ENCODE measurements at regions not wholly inside any gene's neighbourhood (a gene's known extent, or its start where the extent isn't known, plus 50 kb on each side); places are given as distances from the start of the nearest gene placed in this dataset.

GRCh38 chr1:108082738-108083562, 117.2 kb downstream of the SLC25A24 start:
- DNase-seq (ENCODE audit: low read depth), result no peak

- no peak for DNase-seq (ENCODE audit: low read depth)
Observed at GRCh38 chr1:108082001-108082400, 117.0 kb upstream of the VAV3 start.

GRCh38 chr1:108080448-108080847, 115.5 kb upstream of the VAV3 start:
- no peak for DNase-seq (ENCODE audit: low read depth)

- peak; percentile 29 for DNase-seq (ENCODE audit: low read depth)
Observed at GRCh38 chr1:108079440-108080025, 114.6 kb upstream of the VAV3 start.

- no peak for DNase-seq (ENCODE audit: low read depth)
Observed at GRCh38 chr1:108077991-108078390, 113.0 kb upstream of the VAV3 start.

GRCh38 chr1:108075055-108075454, 110.1 kb upstream of the VAV3 start:
- no peak for DNase-seq (ENCODE audit: low read depth)

GRCh38 chr1:108072776-108073175, 107.8 kb upstream of the VAV3 start:
- DNase-seq (ENCODE audit: low read depth), result no peak

- no peak for DNase-seq (ENCODE audit: low read depth)
Observed at GRCh38 chr1:108072212-108072611, 107.2 kb upstream of the VAV3 start.

- DNase-seq (ENCODE audit: low read depth), result no peak
Observed at GRCh38 chr1:108071601-108072000, 106.6 kb upstream of the VAV3 start.

- no peak for DNase-seq (ENCODE audit: low read depth)
Observed at GRCh38 chr1:108070662-108071061, 105.7 kb upstream of the VAV3 start.

GRCh38 chr1:108067884-108068540, 103.0 kb upstream of the VAV3 start:
- no peak for DNase-seq (ENCODE audit: low read depth)

GRCh38 chr1:108066808-108067207, 101.8 kb upstream of the VAV3 start:
- DNase-seq (ENCODE audit: low read depth), result no peak

- no peak for DNase-seq (ENCODE audit: low read depth)
Observed at GRCh38 chr1:108064255-108064654, 99.3 kb upstream of the VAV3 start.

- no peak for DNase-seq (ENCODE audit: low read depth)
Observed at GRCh38 chr1:108063703-108064102, 98.7 kb upstream of the VAV3 start.

GRCh38 chr1:108059945-108060344, 95.0 kb upstream of the VAV3 start:
- no peak for DNase-seq (ENCODE audit: low read depth)

GRCh38 chr1:108057541-108057940, 92.6 kb upstream of the VAV3 start:
- DNase-seq (ENCODE audit: low read depth), result no peak

GRCh38 chr1:108056436-108056990, 91.5 kb upstream of the VAV3 start:
- DNase-seq (ENCODE audit: low read depth), result no peak

GRCh38 chr1:108055387-108055786, 90.4 kb upstream of the VAV3 start:
- DNase-seq (ENCODE audit: low read depth), result no peak

GRCh38 chr1:108054396-108054795, 89.4 kb upstream of the VAV3 start:
- DNase-seq (ENCODE audit: low read depth), result no peak

GRCh38 chr1:108053270-108054013, 88.5 kb upstream of the VAV3 start:
- no peak for DNase-seq (ENCODE audit: low read depth)

GRCh38 chr1:108051631-108052377, 86.8 kb upstream of the VAV3 start:
- DNase-seq (ENCODE audit: low read depth), result no peak
